IMR-90 (cell line): ENCODE measurements at regions not wholly inside any gene's neighbourhood (a gene's known extent, or its start where the extent isn't known, plus 50 kb on each side); places are given as distances from the start of the nearest gene placed in this dataset.

Source experiments
- ATAC-seq: fragments of 200-7000 bp; cut with Tn5 transposase; 2 replicates; pipeline ENCODE4 v1.9.1; 2020; ENCODE audit warnings: low read depth, mild to moderate bottlenecking, moderate library complexity
- BruUV-seq: library from RNA; stranded (reverse); fragments of 400-500 nt; replicated peaks from 2 replicates; lab custom pipeline; 2021; lab: Mats Ljungman, UMichigan
- CTCF ChIA-PET: fragments of 300-600 bp; formaldehyde crosslinking; extraction: SDS; loops from one replicate; lab custom pipeline; 2021; ENCODE audit warnings: antibody characterized with exemption; lab: Yijun Ruan, JAX
- POLR2A ChIA-PET: fragments of 300-600 bp; sonication (Branson Sonifier 250); formaldehyde crosslinking; loops from one replicate; lab custom pipeline; 2022; ENCODE audit warnings: antibody characterized with exemption; ENCODE audit not compliant: unreplicated experiment; lab: Charles Lee
- DNase-seq: peaks from one replicate; pipeline ENCODE4 v3.0.0; 2013
- H2AFZ ChIP-seq: replicated peaks from 2 replicates; pipeline ENCODE3; 2013; ENCODE audit warnings: low read length, mild to moderate bottlenecking; ENCODE audit not compliant: poor library complexity
- H2AK5ac ChIP-seq: 2 replicates; pipeline ENCODE4 v1.6.1; 2013; ENCODE audit warnings: low read depth, low read length, inconsistent platforms
- H2AK9ac ChIP-seq: replicated peaks from 2 replicates; pipeline ENCODE3; 2013; ENCODE audit warnings: mild to moderate bottlenecking, low read depth, low read length, moderate library complexity; ENCODE audit not compliant: poor library complexity
- H2BK120ac ChIP-seq: 2 replicates; pipeline ENCODE4 v1.6.1; 2013; ENCODE audit warnings: low read depth, low read length, inconsistent platforms
- H2BK15ac ChIP-seq: 3 replicates; pipeline ENCODE4 v1.6.1; 2013; ENCODE audit warnings: low read depth, low read length, inconsistent platforms
- H2BK20ac ChIP-seq: 2 replicates; pipeline ENCODE4 v1.6.1; 2013; ENCODE audit warnings: low read depth, mild to moderate bottlenecking, inconsistent platforms, low read length, moderate library complexity
- H2BK5ac ChIP-seq: 2 replicates; pipeline ENCODE4 v1.6.1; 2013; ENCODE audit warnings: mild to moderate bottlenecking, low read depth, low read length, inconsistent platforms; ENCODE audit not compliant: poor library complexity, severe bottlenecking
- H3K14ac ChIP-seq: replicated peaks from 2 replicates; pipeline ENCODE4 v1.6.1; 2013; ENCODE audit warnings: low read depth, low read length, inconsistent platforms
- H3K18ac ChIP-seq: 2 replicates; pipeline ENCODE4 v1.6.1; 2013; ENCODE audit warnings: low read depth, low read length, control low read depth
- H3K23ac ChIP-seq: 2 replicates; pipeline ENCODE4 v1.6.1; 2013; ENCODE audit warnings: low read depth, low read length, inconsistent platforms
- H3K27ac ChIP-seq: 2 replicates; pipeline ENCODE4 v1.5.1; 2013; ENCODE audit warnings: mild to moderate bottlenecking, control low read depth, low read length; ENCODE audit not compliant: insufficient read depth
- H3K27me3 ChIP-seq: 2 replicates; pipeline ENCODE4 v1.6.1; 2013; ENCODE audit warnings: low read length; ENCODE audit not compliant: control insufficient read depth, insufficient read depth
- H3K36me3 ChIP-seq: 2 replicates; pipeline ENCODE4 v1.6.1; 2013; ENCODE audit warnings: low read length, mixed read lengths; ENCODE audit not compliant: control insufficient read depth, insufficient read depth
- H3K4ac ChIP-seq: 2 replicates; pipeline ENCODE4 v1.6.1; 2013; ENCODE audit warnings: low read depth, low read length, inconsistent platforms
- H3K4me1 ChIP-seq: 2 replicates; pipeline ENCODE4 v1.6.1; 2013; ENCODE audit warnings: low read length, mixed read lengths; ENCODE audit not compliant: control insufficient read depth, insufficient read depth
- H3K4me2 ChIP-seq: 2 replicates; pipeline ENCODE4 v1.6.1; 2013; ENCODE audit warnings: low read depth, mild to moderate bottlenecking, control low read depth, low read length, moderate library complexity
- H3K4me3 ChIP-seq: 2 replicates; pipeline ENCODE4 v1.5.1; 2013; ENCODE audit warnings: low read depth, mild to moderate bottlenecking, control low read depth, low read length, moderate library complexity; ENCODE audit not compliant: insufficient read depth
- H3K56ac ChIP-seq: 2 replicates; pipeline ENCODE4 v1.6.1; 2013; ENCODE audit warnings: low read length, inconsistent platforms; ENCODE audit not compliant: insufficient read depth; ENCODE audit errors: extremely low read depth
- H3K79me1 ChIP-seq, 2 experiments: 2 replicates each; pipeline ENCODE4 v1.6.1; 2013; ENCODE audit warnings: low read length in 2 of 2, inconsistent platforms in 1 of 2, low read depth in 1 of 2
- H3K9ac ChIP-seq: 2 replicates; pipeline ENCODE4 v1.6.1; 2013; ENCODE audit warnings: low read depth, low read length, control low read depth
- H3K9me1 ChIP-seq: 2 replicates; pipeline ENCODE4 v1.6.1; 2013; ENCODE audit warnings: low read length, inconsistent platforms; ENCODE audit not compliant: insufficient read depth
- H3K9me3 ChIP-seq: 2 replicates; pipeline ENCODE4 v1.6.1; 2013; ENCODE audit warnings: low read length; ENCODE audit not compliant: control insufficient read depth, insufficient read depth
- H4K20me1 ChIP-seq: 2 replicates; pipeline ENCODE4 v1.6.1; 2013; ENCODE audit warnings: low read length, inconsistent platforms; ENCODE audit not compliant: insufficient read depth
- H4K5ac ChIP-seq: 2 replicates; pipeline ENCODE4 v1.6.1; 2013; ENCODE audit warnings: mild to moderate bottlenecking, low read depth, low read length, control low read depth
- H4K8ac ChIP-seq, 2 experiments: 2 replicates each; pipeline ENCODE4 v1.6.1; 2013; ENCODE audit warnings: low read depth in 2 of 2, low read length in 2 of 2, control low read depth in 1 of 2, inconsistent platforms in 1 of 2
- H4K91ac ChIP-seq: 2 replicates; pipeline ENCODE4 v1.6.1; 2013; ENCODE audit warnings: low read depth, low read length, inconsistent platforms; ENCODE audit not compliant: insufficient read depth
- BHLHE40 ChIP-seq: fragments of 150-350 bp; IDR thresholded peaks from 2 replicates; pipeline ENCODE4 v1.6.1; 2016; ENCODE audit warnings: mild to moderate bottlenecking, low read depth, low read length
- CEBPB ChIP-seq: IDR thresholded peaks from 2 replicates; pipeline ENCODE4 v1.6.1; 2012; ENCODE audit warnings: low read depth, low read length, improper control_type of control experiment
- CHD1 ChIP-seq: IDR thresholded peaks from 2 replicates; pipeline ENCODE4 v1.6.1; 2012; ENCODE audit warnings: low read depth, low read length, improper control_type of control experiment
- MXI1 ChIP-seq: IDR thresholded peaks from 2 replicates; pipeline ENCODE4 v1.6.1; 2012; ENCODE audit warnings: low read depth, mild to moderate bottlenecking, low read length, moderate library complexity, borderline replicate concordance
- POLR2A ChIP-seq: IDR thresholded peaks from 2 replicates; pipeline ENCODE4 v1.6.1; 2012; ENCODE audit warnings: mild to moderate bottlenecking, low read depth, low read length
- RAD21 ChIP-seq: IDR thresholded peaks from 2 replicates; pipeline ENCODE4 v1.6.1; 2012; ENCODE audit warnings: low read length, improper control_type of control experiment
- RFX5 ChIP-seq: IDR thresholded peaks from 2 replicates; pipeline ENCODE4 v1.8.0; 2012; ENCODE audit warnings: low read depth, mild to moderate bottlenecking, low read length, moderate library complexity
- SMC3 ChIP-seq: fragments of 150-350 bp; IDR thresholded peaks from 2 replicates; pipeline ENCODE4 v1.6.1; 2016; ENCODE audit warnings: low read depth, mild to moderate bottlenecking, antibody characterized with exemption, low read length, moderate library complexity
- WGBS, 2 experiments: methylation state at CpG; one replicate each; pipeline versions ENCODE4 v1.1.5 to v1.1.7; 2013; ENCODE audit warnings: missing lambda C conversion rate in 2 of 2; ENCODE audit not compliant: insufficient read length in 1 of 2; ENCODE audit errors: extremely low coverage in 2 of 2; 5-methylcytosine and 5-hydroxymethylcytosine counted together
- dilution Hi-C: fragments of 300-500 bp; cut with HindIII; formaldehyde crosslinking; loops from one replicate; pipeline ENCODE4 v1.14.3; 2018; ENCODE audit warnings: low sequenced_read_pairs; ENCODE audit not compliant: unreplicated experiment
- in situ Hi-C: fragments of 300-500 bp; cut with MboI; formaldehyde crosslinking; loops from 3 replicates; pipeline ENCODE4 v1.14.3; 2019; ENCODE audit warnings: low sequenced_read_pairs, inconsistent platforms, mixed read lengths
- intact Hi-C: fragments of 100-400 bp; cut with micrococcal nuclease; formaldehyde crosslinking; loops from 2 replicates; pipeline ENCODE4 v1.10.0; 2022
- TF ChIP-seq, protein P1 (sequence below): fragments of 150-350 bp; IDR thresholded peaks from 2 replicates; pipeline ENCODE4 v1.6.1; 2016; ENCODE audit warnings: low read depth, mild to moderate bottlenecking, low read length, moderate library complexity, borderline replicate concordance

DNA sequence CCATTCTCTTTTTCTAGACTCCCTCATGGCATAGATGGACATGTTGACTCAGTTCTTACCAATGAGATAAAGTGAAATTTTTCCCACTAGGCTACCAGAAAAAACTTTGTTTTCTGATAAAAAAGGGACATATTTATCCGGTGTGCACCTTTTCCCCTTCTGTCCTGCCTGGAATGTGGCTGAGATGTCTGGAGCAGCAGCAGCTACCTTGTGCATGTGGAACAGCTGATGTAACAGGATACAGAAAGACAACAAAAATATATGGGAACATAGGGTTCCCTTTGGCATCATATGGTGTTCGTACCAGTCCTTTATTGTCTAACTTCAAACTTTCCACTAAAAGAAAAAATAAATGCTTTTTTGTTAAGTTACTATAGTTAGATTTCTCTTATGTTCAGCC lies 460.2 kb upstream of the HS6ST1 start:
- Histone ChIP-seq H3K4me3 (no peak overlapping the region), H3K14ac (no peak overlapping the region), H4K5ac (no peak overlapping the region), H2BK5ac (no peak overlapping the region), H3K27ac (no peak overlapping the region), H3K9me1 (no peaks in the 10 kb centered on the region), H3K23ac (no peak overlapping the region), H2BK15ac (no peak overlapping the region), H4K8ac (no peak overlapping the region), H3K36me3 (no peaks in the 10 kb centered on the region), H3K9me3 (no peaks in the 10 kb centered on the region), H3K9ac (no peak overlapping the region), H3K27me3 (peaks cover 8% of the 10 kb centered on the region; the same call in 1 of the 2 replicates), H2BK120ac (no peak overlapping the region), H3K4me1 (no peaks in the 10 kb centered on the region), H3K4ac (no peak overlapping the region), H4K91ac (no peak overlapping the region), H2BK20ac (no peak overlapping the region), H2AK5ac (no peak overlapping the region), H3K79me1 (no peaks in the 10 kb centered on the region), H4K20me1 (no peaks in the 10 kb centered on the region), H3K18ac (no peak overlapping the region), H3K4me2 (no peak overlapping the region), H2AK9ac (no peak overlapping the region), H2AFZ (no peak overlapping the region), H3K56ac (no peak overlapping the region)
- in situ Hi-C loops (no loop called here), intact Hi-C loops (no loop called here), dilution Hi-C loops (no loop called here)
- no peak for TF ChIP-seq RAD21
- no peak for TF ChIP-seq SMC3
- no peak for TF ChIP-seq CHD1
- no peak for TF ChIP-seq MXI1
- TF ChIP-seq BHLHE40 = no peak
- TF ChIP-seq, protein P1, sequence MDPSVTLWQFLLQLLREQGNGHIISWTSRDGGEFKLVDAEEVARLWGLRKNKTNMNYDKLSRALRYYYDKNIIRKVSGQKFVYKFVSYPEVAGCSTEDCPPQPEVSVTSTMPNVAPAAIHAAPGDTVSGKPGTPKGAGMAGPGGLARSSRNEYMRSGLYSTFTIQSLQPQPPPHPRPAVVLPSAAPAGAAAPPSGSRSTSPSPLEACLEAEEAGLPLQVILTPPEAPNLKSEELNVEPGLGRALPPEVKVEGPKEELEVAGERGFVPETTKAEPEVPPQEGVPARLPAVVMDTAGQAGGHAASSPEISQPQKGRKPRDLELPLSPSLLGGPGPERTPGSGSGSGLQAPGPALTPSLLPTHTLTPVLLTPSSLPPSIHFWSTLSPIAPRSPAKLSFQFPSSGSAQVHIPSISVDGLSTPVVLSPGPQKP = no peak
- no peak for TF ChIP-seq CEBPB
- TF ChIP-seq POLR2A = no peak
- no peak for TF ChIP-seq RFX5
- no CpG with 5 or more reads among the region's 2 CpGs for WGBS, 2 experiments
- ChIA-PET POLR2A (no interaction called here), CTCF (no interaction called here)
- DNase-seq (no peak), ATAC-seq (no peak)
- no TSS peak for BruUV-seq
